Erythroblast (primary cell): ENCODE measurements at regions not wholly inside any gene's neighbourhood (a gene's known extent, or its start where the extent isn't known, plus 50 kb on each side); places are given as distances from the start of the nearest gene placed in this dataset.

Experiments used
- DNase-seq, 2 experiments: peaks; one replicate each; lab custom pipeline; 2025; lab: John Stamatoyannopoulos, UW
- GATA1 ChIP-seq: IDR thresholded peaks from 2 replicates; pipeline ENCODE4 v1.6.1; 2011; ENCODE audit warnings: low read depth, mild to moderate bottlenecking, control low read depth, low read length, moderate library complexity
- POLR2A ChIP-seq: IDR thresholded peaks from 2 replicates; pipeline ENCODE4 v1.6.1; 2011; ENCODE audit warnings: mild to moderate bottlenecking, low read length

DNA sequence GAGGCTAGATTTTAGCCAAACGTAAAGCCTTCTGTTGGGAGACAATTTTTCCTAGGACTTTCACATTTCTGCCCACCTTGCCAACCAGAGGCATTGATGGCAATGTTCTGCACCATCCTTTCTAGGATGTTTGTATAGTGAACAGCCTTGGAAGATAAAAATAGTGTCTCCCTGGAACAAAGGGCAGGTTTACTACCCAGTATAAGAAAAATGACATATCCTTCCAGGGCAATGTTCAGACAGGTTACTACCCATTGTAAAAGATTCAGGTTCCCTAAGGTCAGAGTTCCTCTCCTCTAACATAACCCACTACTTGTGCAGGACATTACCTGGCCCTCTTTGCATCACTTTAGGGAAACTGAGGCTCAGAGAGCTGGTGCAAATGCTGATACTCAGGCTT, 248.2 kb upstream of the VEPH1 start:
- no peak for DNase-seq
- no peak for TF ChIP-seq GATA1
- TF ChIP-seq POLR2A, result no peak

GRCh38 chr3:157746391-157746790, 243.2 kb upstream of the VEPH1 start:
- no peak for DNase-seq
- no peak for TF ChIP-seq POLR2A

DNA sequence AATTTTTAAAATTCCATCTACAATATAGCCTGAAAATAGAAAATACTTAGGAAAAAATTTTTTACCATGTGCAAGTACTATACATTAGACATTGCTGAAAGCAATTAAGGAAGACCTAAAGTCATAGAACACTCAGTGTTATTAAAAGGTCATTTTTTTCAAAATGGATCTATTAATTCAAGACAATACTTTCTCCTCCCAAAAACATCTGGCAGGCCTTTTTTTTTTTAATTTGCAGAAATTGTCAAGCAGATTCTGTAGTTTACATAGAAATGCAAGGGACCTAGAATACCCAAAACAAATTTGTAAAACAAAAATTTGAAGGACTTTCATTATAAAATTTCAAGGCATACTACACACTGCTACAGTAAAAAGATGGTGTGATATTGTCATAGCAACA, 238.4 kb upstream of the VEPH1 start:
- no peak for TF ChIP-seq POLR2A
- TF ChIP-seq GATA1, result no peak
- no peak for DNase-seq

GRCh38 chr3:157738441-157738840, 235.2 kb upstream of the VEPH1 start:
- DNase-seq, result no peak
- TF ChIP-seq GATA1 (no peak), POLR2A (no peak)

DNA sequence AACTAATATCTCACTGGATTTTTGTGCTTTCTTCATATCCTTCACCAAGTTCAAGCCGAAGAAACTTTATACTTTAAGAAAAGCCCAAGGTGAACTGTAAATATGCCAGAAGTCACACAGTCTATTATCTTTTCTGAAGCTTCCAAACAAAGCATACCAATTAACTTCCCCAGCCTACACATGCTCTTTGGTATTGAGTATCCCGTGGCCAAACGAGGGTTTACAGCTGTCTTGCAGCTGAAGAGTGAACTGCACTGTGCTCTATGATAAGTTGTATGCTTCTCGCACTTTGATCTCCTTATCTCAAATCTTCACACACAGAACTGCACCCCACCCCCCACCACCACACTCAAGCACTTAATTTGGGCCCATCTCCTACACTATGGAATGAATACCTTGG, 215.6 kb upstream of the VEPH1 start:
- DNase-seq, result peak; percentile 22 to 70
- no peak for TF ChIP-seq POLR2A
- TF ChIP-seq GATA1, result no peak

- TF ChIP-seq GATA1, result no peak
- no peak for TF ChIP-seq POLR2A
- no peak for DNase-seq
These were observed 209.9 kb upstream of the VEPH1 start for GRCh38 chr3:157713101-157713500.

DNA sequence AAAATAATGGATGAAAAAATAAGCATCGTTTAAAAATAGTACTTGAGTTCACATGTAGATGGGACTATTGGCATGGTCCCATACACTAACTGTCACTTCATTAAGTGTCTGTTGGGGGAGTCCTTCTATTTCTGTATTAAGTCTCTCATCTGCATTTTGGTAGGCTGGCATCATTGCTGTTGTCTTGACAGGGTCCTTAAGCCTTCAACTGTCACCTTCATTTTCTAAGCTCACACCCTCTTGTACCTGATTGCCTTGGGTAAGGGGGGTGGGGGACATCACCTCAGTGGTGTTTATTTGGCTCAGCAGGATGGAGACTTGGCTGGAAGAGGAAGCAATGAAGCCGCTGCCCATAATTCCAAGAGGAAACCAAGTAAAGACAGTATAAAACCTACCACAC, 202.0 kb upstream of the VEPH1 start:
- TF ChIP-seq GATA1 (no peak), POLR2A (no peak)
- DNase-seq, result no peak

GRCh38 chr3:157700405-157700804, 197.2 kb upstream of the VEPH1 start:
- TF ChIP-seq GATA1, result no peak
- no peak for TF ChIP-seq POLR2A
- DNase-seq, result peak; percentile 3 to 4

- TF ChIP-seq GATA1 (no peak), POLR2A (no peak)
These were observed 192.4 kb upstream of the VEPH1 start for GRCh38 chr3:157695586-157695985.

DNA sequence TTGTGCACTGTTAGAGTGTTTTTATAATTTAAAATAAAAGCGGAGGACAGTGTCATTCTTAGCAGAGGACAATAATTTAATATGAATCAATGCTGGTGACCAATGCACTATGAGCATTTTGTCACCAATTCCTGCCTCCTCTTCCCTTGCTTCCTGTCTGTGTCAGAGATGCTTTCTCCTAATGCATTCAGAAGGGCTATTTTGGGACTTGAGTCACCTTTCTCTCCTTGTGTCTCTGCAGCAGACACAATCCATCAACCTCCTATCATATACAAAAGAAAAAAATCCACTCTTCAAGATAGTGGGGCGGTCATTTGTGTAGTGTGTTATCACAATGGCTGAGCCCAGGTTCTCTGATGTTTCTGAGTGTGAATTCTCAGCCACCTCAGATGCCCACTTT, 191.9 kb upstream of the VEPH1 start:
- TF ChIP-seq POLR2A (no peak), GATA1 (no peak)
- DNase-seq, result no peak

More at GRCh38 chr3:157695586-157695985, 192.4 kb upstream of the VEPH1 start:
- no peak for DNase-seq

DNA sequence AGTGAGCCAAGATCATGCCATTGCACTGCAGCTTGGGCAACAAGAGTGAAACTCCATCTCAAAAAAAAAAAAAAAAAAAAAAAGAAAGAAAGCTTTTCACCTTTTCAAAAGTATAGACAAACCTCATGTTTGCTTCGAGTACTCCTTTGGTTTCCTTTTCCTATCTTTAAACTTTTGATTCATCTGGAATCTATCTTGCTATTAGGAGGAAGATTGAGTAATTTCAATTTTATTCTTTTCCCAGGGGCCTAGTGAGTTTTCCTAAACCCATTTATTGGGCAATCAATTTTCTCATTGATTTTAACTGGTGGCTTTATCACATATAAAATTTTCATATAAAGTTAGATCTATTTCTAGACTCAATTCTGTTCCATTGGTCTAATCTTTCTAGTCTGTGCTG, 190.5 kb upstream of the VEPH1 start:
- DNase-seq, result no peak
- no peak for TF ChIP-seq GATA1
- no peak for TF ChIP-seq POLR2A

DNA sequence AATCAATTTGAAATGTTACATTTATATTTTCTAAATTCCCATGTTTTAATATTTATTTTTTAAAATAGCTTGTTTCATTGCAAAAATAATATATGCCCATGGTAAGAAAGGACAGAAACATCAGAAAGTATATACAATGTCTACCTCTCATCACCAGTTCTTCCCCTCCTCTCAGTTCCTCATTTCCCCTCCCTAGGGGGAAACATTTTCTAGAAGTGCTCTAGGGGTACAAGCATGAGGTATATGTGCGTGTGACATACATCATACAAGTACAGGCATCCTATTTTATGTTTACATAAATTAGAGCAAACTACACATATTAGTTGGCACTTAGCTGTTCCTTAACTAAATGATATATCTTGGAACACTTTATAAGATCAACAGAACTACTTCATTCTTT, 189.3 kb upstream of the VEPH1 start:
- TF ChIP-seq GATA1 (no peak), POLR2A (no peak)
- no peak for DNase-seq

DNA sequence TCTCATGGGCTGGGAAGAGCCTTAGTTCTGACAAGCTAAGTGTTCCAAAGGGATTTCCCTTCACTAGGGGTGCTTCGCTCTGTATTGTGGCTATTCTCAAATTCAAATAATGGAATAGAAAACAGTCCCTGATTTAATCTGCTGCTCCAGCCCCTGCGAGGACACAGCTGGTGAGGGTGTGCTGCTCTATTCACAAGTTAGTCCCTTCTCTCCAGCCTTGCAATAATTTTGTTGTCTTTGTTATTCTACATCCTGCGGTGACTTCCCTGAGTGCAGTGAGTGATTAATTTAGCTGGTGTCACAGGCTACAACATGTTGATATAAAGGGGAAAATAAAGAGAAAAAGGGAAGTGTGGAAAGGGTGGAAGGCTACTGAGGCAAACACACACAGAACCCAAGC, 180.5 kb upstream of the VEPH1 start:
- no peak for DNase-seq
- TF ChIP-seq POLR2A (no peak), GATA1 (no peak)

GRCh38 chr3:157672061-157672460, 168.8 kb upstream of the VEPH1 start:
- TF ChIP-seq GATA1, result no peak
- TF ChIP-seq POLR2A, result no peak
- no peak for DNase-seq

GRCh38 chr3:157671656-157672055, 168.4 kb upstream of the VEPH1 start:
- DNase-seq, result no peak
- TF ChIP-seq POLR2A (no peak), GATA1 (no peak)

GRCh38 chr3:157669416-157669815, 166.2 kb upstream of the VEPH1 start:
- no peak for DNase-seq

More at GRCh38 chr3:157669416-157669815, 166.2 kb upstream of the VEPH1 start:
- TF ChIP-seq GATA1 (no peak), POLR2A (no peak)
